GM21526 (cell line): ENCODE measurements at regions not wholly inside any gene's neighbourhood (a gene's known extent, or its start where the extent isn't known, plus 50 kb on each side); places are given as distances from the start of the nearest gene placed in this dataset.
"Not testable (repeated sequence)": the region's sequence is repeated elsewhere in the genome, so short reads cannot be mapped to it uniquely, and the experiment has no call there.

Experiments
- ATAC-seq: cut with Tn5 transposase; IDR thresholded peaks from one replicate; pipeline ENCODE4 v1.9.1; 2021; ENCODE audit warnings: moderate library complexity; ENCODE audit not compliant: unreplicated experiment, low FRiP score

GRCh38 chr6:134537765-134538164, 219.9 kb upstream of the SGK1 start:
- ATAC-seq, result not testable (repeated sequence)

GRCh38 chr6:134537146-134537555, 219.2 kb upstream of the SGK1 start:
- no peak for ATAC-seq

DNA sequence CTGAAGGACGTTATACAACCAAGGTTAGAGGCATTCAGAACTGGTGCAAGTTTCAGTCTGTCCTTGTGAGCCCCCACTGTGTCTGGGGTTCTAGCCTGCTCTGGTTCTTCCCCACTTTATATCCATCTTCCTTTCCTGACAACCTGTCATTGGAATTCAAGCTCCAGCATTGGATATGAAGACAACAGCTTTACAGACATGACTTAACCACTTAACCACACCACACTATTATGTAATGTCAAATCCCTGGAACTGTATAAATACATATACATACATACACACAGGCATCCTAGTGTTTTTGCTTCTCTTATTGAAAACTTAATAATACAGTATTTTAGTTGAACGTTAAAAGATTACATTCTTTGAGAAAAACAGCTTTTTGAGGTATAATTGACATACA, 217.9 kb upstream of the SGK1 start:
- no peak for ATAC-seq

DNA sequence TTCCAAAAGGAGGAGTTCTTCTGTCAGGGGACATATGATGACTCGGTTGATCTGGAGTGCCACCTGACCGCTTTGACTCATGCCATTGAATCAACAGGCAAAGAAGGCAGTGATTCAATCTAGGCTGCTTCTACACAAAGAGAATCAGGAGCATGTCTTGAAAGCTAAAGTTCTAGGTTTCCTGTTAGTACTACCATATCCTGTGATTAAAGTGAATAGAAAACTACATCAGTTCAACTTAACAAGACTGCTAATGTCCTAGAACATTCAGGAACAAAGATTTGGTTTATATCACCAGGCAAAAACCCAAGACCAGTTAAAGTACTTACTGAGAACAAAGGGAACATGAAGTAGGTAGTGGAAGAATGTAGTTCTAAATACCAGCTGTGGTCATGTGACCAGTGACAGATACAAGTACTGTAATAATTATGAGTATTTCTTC, 216.8 kb upstream of the SGK1 start:
- ATAC-seq, result no peak

DNA sequence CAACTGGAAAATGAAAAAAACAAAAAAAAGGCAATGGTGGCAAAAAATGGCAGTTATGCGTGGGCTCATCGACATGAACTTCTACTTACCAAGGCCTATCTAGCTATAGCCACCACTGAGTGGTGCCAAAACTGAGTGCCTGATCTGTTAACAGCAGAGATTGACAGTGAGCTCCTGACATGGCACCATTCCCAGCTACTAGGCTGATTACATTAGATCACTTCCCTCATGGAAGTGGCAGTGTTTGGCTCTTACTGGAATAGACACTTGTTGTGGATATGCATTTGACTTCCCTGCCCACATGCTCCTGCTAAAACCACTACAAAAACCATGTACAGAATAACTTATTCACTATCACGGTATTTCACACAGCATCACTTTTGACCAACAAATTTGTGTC, 216.1 kb upstream of the SGK1 start:
- ATAC-seq, result no peak

- no peak for ATAC-seq
These were observed 215.0 kb upstream of the SGK1 start for GRCh38 chr6:134532694-134533624.

DNA sequence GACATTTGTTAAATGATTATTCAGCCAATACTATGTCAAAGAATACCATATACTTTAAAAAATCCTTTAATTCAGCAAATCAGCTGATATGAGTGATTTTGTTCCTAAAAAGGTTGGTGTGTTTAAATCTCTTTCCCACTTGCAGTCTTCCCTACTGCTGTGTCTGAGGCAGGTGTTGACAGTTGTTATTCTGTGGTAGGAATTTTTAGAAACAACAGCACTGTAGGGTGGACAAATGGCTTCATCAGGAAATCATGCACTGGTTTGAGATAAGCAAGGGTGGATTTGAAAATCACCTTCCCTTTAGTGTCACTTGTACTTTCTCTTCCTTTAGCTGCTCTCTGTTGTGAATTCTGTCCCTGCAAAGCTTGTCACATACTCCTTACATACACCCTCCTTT, 213.7 kb upstream of the SGK1 start:
- ATAC-seq, result no peak

DNA sequence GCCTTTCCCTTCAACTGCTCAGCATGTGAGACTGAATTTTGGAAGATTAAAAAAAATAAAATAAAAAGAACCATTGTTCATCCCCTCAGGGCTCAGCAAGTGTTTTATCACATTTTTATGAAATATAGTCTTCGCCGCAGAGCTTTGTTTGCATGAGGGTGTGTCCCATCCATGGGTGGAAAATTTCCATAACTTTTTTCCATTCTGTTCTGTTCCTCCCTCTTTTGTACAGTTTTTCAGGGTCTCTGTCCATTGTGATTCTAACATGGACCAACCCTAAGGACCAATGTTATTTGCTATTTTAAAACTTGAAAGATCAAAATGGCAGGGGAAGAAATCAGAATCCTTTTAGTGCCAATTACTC, 213.3 kb upstream of the SGK1 start:
- ATAC-seq, result no peak

DNA sequence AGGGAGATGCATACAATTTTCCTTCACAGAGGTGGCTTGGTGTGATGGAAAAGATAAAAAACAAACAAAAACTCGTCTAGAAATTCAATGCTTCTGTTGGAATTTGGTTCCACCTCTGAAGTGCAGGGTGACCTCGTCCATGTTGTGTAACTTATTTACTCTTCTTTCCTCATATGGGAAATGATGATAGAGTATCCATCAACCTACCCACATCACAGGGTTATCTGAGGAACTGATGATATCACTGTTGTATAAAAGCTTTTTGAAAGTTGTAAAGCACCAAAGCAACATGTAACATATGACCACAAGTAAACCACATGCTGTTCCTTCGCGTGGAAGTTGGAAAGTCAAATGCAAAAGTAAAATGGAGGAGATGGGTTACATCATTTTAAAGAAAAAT, 212.0 kb upstream of the SGK1 start:
- ATAC-seq, result no peak

DNA sequence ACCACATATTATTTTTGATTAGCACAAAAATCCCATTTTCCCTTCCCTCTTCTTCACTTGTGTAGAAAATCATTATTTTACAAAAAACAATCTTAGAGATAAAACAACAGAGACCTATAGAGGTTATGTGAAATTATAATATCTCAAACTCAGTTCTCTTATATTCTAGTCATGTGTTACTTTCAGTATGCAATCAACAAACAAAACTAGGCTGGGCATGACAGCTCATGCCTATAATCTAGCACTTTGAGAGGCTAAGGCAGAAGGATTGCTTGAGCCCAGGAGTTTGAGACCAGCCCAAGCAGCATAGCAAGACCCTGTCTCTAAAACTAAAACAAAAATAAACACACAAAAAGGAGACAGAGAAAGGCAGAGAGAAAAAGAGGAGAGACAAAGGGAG, 211.4 kb upstream of the SGK1 start:
- ATAC-seq, result no peak

DNA sequence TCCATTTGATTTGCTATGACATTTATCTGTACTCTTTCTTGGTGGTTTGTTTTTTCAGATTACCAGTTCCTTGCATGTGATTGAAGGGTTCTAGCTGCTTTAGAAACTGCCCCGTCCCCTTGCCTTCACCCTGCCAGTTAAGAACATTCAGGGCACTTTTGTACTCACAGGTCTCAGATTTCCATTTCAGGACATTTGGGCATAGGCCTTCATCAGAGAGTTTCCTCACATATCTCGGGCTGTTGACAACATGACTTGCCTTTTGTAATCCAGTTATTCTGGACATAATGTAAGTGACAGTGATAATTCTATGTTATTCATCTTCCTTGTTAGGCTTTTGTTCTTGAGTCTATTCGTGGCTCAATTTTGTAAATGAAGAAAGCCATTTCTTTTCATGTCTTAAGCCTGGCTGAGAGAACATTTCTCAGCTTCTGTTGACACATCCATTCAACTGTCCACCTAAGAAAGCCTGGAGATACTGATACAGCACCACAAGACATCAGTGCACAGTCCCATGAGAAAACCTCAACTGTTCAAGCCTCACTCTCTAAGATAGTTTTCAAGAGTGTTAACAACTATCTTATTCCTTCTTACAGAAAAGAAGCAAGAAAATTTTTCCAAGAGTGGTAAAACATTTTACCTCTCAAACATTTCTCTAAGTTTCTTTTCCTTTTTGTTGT, 209.3 kb upstream of the SGK1 start:
- no peak for ATAC-seq

DNA sequence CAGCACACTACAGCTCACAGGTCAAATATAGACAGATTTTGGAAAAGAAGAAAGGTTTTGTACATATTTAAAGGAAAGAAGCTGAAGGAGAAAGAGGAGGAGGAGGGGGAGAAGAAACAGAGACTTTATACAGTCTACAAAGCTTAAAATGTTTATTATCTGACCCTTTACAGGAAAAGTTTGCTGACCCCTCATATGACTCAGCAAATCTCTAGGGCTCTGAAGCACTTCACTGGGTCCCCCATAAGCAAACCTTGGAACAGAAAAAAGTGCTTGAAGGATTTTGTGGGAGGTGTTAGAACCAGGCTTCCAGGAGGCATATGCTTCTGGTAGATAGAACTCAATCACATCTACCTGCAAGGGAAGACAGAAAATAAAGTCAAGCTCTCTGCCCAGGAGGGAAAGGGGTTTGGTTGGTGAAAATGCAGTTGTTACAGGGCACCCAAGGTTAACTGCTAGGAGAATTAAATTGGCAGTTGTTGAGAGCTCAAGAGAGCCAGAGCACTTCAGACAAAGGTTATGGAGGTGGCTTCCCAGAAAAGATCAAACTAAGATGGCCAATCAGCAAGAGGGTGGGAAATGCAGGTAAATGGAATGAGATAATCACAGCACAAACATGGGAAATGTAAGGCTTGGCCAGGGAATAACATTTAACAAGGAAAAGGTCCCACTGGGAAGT, 207.4 kb upstream of the SGK1 start:
- no peak for ATAC-seq

GRCh38 chr6:134523903-134524650, 206.2 kb upstream of the SGK1 start:
- no peak for ATAC-seq

DNA sequence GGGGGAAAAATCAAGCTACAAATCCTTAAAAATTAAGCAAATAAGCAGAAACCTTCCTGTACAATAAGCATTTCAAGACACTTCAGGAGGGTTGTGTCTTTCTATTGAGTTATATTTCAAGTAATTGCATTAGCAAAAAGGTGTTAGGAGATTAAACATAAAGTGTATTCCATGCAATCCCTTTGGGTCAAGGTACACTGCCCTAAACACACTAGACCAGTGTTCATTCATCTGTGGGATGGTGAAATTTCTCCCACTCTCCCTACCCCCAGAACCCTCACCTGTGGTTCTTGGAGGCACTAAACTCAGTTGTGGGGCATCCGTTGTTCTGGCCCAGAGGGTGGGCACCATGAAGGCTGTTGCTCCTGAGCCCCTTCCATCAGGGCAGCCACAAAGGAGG, 205.1 kb upstream of the SGK1 start:
- no peak for ATAC-seq

GRCh38 chr6:134521116-134521501, 203.2 kb upstream of the SGK1 start:
- no peak for ATAC-seq

- ATAC-seq, result no peak
These were observed 202.5 kb upstream of the SGK1 start for GRCh38 chr6:134520181-134521115.

DNA sequence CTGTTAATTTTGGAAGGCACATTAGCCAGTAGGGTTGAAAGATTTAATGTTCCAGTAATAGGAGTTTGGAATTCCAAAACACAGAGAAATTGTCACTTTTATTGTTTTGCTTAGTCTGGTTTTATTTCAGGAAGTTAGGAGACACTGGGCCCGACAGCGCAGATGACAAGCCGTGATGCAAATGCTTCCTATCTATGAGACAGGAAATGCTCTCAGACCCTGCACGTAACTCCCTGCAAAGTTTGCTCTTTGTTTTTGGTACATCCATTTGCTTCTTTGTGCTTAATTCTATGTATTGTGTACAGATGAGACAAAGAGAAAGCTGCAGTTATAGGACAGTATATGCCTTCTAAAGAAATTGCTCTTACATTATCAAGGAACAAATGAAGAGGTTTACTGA, 201.6 kb upstream of the SGK1 start:
- no peak for ATAC-seq

GRCh38 chr6:134517868-134518267, 200.0 kb upstream of the SGK1 start:
- ATAC-seq, result no peak

DNA sequence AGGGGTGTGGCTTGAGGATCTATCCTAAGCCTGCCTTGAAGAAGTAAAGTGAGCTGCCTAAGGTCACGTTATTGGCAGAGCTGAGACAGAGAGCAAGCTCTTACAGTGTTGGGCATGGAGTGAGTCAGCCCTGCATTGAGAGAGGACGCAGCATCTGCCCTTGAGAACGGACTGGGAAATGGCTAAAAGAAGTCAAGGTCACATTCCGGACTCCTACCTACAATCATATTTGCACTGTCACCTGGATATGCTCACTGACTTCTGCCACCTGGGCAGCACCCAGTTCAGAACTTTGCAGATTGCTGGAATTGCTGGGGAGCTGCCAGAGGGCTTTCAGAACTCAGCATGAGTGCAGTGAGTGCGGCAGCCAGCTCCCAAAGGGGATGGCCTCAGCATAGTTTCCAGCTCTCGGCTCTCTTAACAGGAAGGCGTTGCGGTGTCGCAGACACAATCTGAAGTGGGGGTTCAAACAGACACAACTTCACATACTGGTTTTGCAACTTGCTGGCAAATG, 199.3 kb upstream of the SGK1 start:
- no peak for ATAC-seq
